ENCODE measurements at regions not wholly inside any gene's neighbourhood (a gene's known extent, or its start where the extent isn't known, plus 50 kb on each side); places are given as distances from the start of the nearest gene placed in this dataset.

DNA sequence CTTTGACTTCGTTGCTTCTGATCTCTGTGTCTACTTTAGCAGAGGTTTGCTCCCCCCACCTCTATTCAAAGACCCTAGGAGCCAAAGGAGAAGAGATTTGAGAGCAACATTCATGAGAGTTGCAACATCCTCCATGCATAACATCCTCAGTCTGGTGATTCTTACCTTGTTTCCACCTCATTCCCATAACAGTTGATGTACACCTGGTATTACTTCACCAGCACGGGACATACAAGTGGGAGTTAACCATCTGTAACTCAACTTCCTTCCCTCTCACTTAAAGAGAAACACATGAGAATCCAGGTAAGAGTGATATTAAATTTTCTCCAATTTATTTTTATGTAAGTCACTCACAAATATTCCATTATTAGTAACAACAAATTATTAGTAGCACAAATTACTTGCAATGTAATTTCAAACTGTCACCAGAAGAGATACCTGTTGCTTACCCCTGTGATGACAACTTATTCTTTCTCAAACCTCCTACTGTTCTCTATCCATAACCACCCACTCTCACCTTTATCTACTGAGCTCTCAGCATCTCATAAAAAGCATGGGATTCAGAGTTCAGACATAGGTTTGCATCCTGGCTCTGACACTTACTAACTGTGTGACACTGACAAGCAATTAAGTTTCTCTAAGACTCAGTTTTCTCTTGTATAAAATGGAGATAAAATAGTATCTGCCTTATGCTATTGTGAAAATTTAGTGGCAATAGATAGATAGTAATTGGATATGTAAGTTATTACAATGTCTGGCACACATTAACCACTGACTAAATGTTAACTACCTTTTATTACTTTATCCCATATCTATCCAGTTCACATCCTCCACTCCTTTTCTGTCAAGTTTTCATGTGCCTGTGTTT is 184.6 kb upstream of the SRD5A2 start:
- Mint-ChIP-seq H3K9me3 (0 out of 3 replicates have a peak, but pooled peaks cover 10% of the 10 kb centered on the region), H3K4me3 (no peak overlapping the region), H3K27me3 (ENCODE audit: insufficient read depth, low read depth, poor library complexity) (no peaks in the 10 kb centered on the region), H3K36me3 (ENCODE audit: low read depth) (peaks cover 3% of the 10 kb centered on the region; the same call in 1 of the 3 replicates), H3K4me1 (no peaks in the 10 kb centered on the region; the same call in 2 of the 3 replicates), H3K27ac (no peak overlapping the region)
- DNase-seq (ENCODE audit: low spot score) (no peak), ATAC-seq (no peak)
- Histone ChIP-seq H4K20me1 (replicated peaks; ENCODE audit: insufficient read depth) (no peaks in the 10 kb centered on the region), H3K36me3 (ENCODE audit: insufficient read depth) (no peaks in the 10 kb centered on the region), H3F3A (replicated peaks; ENCODE audit: low read depth) (no peaks in the 10 kb centered on the region), H3K79me2 (replicated peaks; ENCODE audit: insufficient read depth) (no peaks in the 10 kb centered on the region), H3K27me3 (ENCODE audit: insufficient read depth) (no peaks in the 10 kb centered on the region), H3K27ac (ENCODE audit: low read depth) (no peak overlapping the region), H3K4me3 (no peak overlapping the region), H3K9me2 (ENCODE audit: insufficient read depth) (no peaks in the 10 kb centered on the region; the same call in 1 of the 2 replicates), H3K4me2 (no peak overlapping the region), H2AFZ (no peak overlapping the region), H3K4me1 (ENCODE audit: insufficient read depth) (no peaks in the 10 kb centered on the region)
- TF ChIP-seq, protein P1, sequence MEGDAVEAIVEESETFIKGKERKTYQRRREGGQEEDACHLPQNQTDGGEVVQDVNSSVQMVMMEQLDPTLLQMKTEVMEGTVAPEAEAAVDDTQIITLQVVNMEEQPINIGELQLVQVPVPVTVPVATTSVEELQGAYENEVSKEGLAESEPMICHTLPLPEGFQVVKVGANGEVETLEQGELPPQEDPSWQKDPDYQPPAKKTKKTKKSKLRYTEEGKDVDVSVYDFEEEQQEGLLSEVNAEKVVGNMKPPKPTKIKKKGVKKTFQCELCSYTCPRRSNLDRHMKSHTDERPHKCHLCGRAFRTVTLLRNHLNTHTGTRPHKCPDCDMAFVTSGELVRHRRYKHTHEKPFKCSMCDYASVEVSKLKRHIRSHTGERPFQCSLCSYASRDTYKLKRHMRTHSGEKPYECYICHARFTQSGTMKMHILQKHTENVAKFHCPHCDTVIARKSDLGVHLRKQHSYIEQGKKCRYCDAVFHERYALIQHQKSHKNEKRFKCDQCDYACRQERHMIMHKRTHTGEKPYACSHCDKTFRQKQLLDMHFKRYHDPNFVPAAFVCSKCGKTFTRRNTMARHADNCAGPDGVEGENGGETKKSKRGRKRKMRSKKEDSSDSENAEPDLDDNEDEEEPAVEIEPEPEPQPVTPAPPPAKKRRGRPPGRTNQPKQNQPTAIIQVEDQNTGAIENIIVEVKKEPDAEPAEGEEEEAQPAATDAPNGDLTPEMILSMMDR (conservative IDR thresholded peaks at IDR 0.05; ENCODE audit: low read depth in 2 of 2) = no peak
- TF ChIP-seq, protein P2, sequence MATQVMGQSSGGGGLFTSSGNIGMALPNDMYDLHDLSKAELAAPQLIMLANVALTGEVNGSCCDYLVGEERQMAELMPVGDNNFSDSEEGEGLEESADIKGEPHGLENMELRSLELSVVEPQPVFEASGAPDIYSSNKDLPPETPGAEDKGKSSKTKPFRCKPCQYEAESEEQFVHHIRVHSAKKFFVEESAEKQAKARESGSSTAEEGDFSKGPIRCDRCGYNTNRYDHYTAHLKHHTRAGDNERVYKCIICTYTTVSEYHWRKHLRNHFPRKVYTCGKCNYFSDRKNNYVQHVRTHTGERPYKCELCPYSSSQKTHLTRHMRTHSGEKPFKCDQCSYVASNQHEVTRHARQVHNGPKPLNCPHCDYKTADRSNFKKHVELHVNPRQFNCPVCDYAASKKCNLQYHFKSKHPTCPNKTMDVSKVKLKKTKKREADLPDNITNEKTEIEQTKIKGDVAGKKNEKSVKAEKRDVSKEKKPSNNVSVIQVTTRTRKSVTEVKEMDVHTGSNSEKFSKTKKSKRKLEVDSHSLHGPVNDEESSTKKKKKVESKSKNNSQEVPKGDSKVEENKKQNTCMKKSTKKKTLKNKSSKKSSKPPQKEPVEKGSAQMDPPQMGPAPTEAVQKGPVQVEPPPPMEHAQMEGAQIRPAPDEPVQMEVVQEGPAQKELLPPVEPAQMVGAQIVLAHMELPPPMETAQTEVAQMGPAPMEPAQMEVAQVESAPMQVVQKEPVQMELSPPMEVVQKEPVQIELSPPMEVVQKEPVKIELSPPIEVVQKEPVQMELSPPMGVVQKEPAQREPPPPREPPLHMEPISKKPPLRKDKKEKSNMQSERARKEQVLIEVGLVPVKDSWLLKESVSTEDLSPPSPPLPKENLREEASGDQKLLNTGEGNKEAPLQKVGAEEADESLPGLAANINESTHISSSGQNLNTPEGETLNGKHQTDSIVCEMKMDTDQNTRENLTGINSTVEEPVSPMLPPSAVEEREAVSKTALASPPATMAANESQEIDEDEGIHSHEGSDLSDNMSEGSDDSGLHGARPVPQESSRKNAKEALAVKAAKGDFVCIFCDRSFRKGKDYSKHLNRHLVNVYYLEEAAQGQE (IDR thresholded peaks at IDR 0.05; ENCODE audit: unreplicated experiment) = no peak
- TF ChIP-seq, protein P3, sequence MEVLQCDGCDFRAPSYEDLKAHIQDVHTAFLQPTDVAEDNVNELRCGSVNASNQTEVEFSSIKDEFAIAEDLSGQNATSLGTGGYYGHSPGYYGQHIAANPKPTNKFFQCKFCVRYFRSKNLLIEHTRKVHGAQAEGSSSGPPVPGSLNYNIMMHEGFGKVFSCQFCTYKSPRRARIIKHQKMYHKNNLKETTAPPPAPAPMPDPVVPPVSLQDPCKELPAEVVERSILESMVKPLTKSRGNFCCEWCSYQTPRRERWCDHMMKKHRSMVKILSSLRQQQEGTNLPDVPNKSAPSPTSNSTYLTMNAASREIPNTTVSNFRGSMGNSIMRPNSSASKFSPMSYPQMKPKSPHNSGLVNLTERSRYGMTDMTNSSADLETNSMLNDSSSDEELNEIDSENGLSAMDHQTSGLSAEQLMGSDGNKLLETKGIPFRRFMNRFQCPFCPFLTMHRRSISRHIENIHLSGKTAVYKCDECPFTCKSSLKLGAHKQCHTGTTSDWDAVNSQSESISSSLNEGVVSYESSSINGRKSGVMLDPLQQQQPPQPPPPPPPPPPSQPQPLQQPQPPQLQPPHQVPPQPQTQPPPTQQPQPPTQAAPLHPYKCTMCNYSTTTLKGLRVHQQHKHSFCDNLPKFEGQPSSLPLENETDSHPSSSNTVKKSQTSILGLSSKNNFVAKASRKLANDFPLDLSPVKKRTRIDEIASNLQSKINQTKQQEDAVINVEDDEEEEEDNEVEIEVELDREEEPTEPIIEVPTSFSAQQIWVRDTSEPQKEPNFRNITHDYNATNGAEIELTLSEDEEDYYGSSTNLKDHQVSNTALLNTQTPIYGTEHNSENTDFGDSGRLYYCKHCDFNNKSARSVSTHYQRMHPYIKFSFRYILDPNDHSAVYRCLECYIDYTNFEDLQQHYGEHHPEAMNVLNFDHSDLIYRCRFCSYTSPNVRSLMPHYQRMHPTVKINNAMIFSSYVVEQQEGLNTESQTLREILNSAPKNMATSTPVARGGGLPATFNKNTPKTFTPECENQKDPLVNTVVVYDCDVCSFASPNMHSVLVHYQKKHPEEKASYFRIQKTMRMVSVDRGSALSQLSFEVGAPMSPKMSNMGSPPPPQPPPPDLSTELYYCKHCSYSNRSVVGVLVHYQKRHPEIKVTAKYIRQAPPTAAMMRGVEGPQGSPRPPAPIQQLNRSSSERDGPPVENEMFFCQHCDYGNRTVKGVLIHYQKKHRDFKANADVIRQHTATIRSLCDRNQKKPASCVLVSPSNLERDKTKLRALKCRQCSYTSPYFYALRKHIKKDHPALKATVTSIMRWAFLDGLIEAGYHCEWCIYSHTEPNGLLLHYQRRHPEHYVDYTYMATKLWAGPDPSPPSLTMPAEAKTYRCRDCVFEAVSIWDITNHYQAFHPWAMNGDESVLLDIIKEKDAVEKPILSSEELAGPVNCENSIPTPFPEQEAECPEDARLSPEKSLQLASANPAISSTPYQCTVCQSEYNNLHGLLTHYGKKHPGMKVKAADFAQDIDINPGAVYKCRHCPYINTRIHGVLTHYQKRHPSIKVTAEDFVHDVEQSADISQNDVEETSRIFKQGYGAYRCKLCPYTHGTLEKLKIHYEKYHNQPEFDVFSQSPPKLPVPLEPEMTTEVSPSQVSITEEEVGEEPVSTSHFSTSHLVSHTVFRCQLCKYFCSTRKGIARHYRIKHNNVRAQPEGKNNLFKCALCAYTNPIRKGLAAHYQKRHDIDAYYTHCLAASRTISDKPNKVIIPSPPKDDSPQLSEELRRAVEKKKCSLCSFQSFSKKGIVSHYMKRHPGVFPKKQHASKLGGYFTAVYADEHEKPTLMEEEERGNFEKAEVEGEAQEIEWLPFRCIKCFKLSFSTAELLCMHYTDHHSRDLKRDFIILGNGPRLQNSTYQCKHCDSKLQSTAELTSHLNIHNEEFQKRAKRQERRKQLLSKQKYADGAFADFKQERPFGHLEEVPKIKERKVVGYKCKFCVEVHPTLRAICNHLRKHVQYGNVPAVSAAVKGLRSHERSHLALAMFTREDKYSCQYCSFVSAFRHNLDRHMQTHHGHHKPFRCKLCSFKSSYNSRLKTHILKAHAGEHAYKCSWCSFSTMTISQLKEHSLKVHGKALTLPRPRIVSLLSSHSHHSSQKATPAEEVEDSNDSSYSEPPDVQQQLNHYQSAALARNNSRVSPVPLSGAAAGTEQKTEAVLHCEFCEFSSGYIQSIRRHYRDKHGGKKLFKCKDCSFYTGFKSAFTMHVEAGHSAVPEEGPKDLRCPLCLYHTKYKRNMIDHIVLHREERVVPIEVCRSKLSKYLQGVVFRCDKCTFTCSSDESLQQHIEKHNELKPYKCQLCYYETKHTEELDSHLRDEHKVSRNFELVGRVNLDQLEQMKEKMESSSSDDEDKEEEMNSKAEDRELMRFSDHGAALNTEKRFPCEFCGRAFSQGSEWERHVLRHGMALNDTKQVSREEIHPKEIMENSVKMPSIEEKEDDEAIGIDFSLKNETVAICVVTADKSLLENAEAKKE (CRISPR knock-in tag; IDR thresholded peaks at IDR 0.05) = no peak
- TF ChIP-seq POLR2AphosphoS5 (IDR thresholded peaks at IDR 0.05; ENCODE audit: low read depth) (no peak), NANOG (IDR thresholded peaks at IDR 0.05; ENCODE audit: borderline replicate concordance) (no peak), ZNF114 (CRISPR knock-in tag; IDR thresholded peaks at IDR 0.05) (no peak), STAT1 (IDR thresholded peaks at IDR 0.05; ENCODE audit: unreplicated experiment) (no peak), JUNB (IDR thresholded peaks at IDR 0.05; ENCODE audit: unreplicated experiment) (no peak), CREB1 (CRISPR knock-in tag; IDR thresholded peaks at IDR 0.05; ENCODE audit: low read depth) (no peak), ZNF331 (CRISPR knock-in tag; IDR thresholded peaks at IDR 0.05; ENCODE audit: low read depth) (no peak), EZH2phosphoT487 (IDR thresholded peaks at IDR 0.05; ENCODE audit: unreplicated experiment) (no peak), EZH2 (IDR thresholded peaks at IDR 0.05; ENCODE audit: low read depth, unreplicated experiment) (no peak)
- TF ChIP-seq, protein P4, sequence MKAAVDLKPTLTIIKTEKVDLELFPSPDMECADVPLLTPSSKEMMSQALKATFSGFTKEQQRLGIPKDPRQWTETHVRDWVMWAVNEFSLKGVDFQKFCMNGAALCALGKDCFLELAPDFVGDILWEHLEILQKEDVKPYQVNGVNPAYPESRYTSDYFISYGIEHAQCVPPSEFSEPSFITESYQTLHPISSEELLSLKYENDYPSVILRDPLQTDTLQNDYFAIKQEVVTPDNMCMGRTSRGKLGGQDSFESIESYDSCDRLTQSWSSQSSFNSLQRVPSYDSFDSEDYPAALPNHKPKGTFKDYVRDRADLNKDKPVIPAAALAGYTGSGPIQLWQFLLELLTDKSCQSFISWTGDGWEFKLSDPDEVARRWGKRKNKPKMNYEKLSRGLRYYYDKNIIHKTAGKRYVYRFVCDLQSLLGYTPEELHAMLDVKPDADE (IDR thresholded peaks at IDR 0.05) = no peak
